Osteocyte (in vitro differentiated cells): ENCODE measurements at regions not wholly inside any gene's neighbourhood (a gene's known extent, or its start where the extent isn't known, plus 50 kb on each side); places are given as distances from the start of the nearest gene placed in this dataset.

Experiments
- DNase-seq: peaks from one replicate; pipeline ENCODE4 v3.0.0; 2021; ENCODE audit warnings: mixed read lengths; ENCODE audit not compliant: unreplicated experiment; ENCODE audit errors: extremely low spot score
- H3K27ac Mint-ChIP-seq: one replicate; pipeline ENCODE4 v1.8.0; 2021; ENCODE audit warnings: mild to moderate bottlenecking, mixed read lengths; ENCODE audit not compliant: unreplicated experiment
- H3K27me3 Mint-ChIP-seq: one replicate; pipeline ENCODE4 v1.8.0; 2021; ENCODE audit warnings: mixed read lengths; ENCODE audit not compliant: unreplicated experiment
- H3K36me3 Mint-ChIP-seq: one replicate; pipeline ENCODE4 v1.8.0; 2021; ENCODE audit warnings: mixed read lengths; ENCODE audit not compliant: unreplicated experiment
- H3K4me1 Mint-ChIP-seq: one replicate; pipeline ENCODE4 v1.8.0; 2021; ENCODE audit warnings: mixed read lengths; ENCODE audit not compliant: unreplicated experiment
- H3K4me3 Mint-ChIP-seq: one replicate; pipeline ENCODE4 v1.8.0; 2021; ENCODE audit warnings: mild to moderate bottlenecking, moderate library complexity, mixed read lengths; ENCODE audit not compliant: unreplicated experiment
- H3K9me3 Mint-ChIP-seq: one replicate; pipeline ENCODE4 v1.8.0; 2021; ENCODE audit warnings: mixed read lengths; ENCODE audit not compliant: unreplicated experiment
- CTCF ChIP-seq: fragments of 200-600 bp; sonication (generic); IDR thresholded peaks from 2 replicates; pipeline ENCODE4 v1.5.0; 2021; ENCODE audit warnings: antibody characterized with exemption, mild to moderate bottlenecking, moderate library complexity

- Mint-ChIP-seq H3K27ac (no peak overlapping the region), H3K4me1 (no peaks in the 10 kb centered on the region), H3K9me3 (peaks cover under 1% of the 10 kb centered on the region), H3K4me3 (no peak overlapping the region), H3K36me3 (no peaks in the 10 kb centered on the region), H3K27me3 (no peaks in the 10 kb centered on the region)
- no peak for TF ChIP-seq CTCF
- DNase-seq = no peak
Observed at GRCh38 chr6:21332077-21332476, 261.5 kb upstream of the SOX4 start.

- no peak overlapping the region for H3K4me3 Mint-ChIP-seq
- no peaks in the 10 kb centered on the region for H3K36me3 Mint-ChIP-seq
- no peaks in the 10 kb centered on the region for H3K4me1 Mint-ChIP-seq
- H3K27me3 Mint-ChIP-seq = no peaks in the 10 kb centered on the region
- TF ChIP-seq CTCF = no peak
- no peak overlapping the region for H3K27ac Mint-ChIP-seq
- no peak for DNase-seq
- H3K9me3 Mint-ChIP-seq = peaks cover 4% of the 10 kb centered on the region
Observed at GRCh38 chr6:21332660-21333059, 260.9 kb upstream of the SOX4 start.

- peaks cover 4% of the 10 kb centered on the region for H3K9me3 Mint-ChIP-seq
- H3K4me1 Mint-ChIP-seq = no peaks in the 10 kb centered on the region
- no peak overlapping the region for H3K27ac Mint-ChIP-seq
- no peaks in the 10 kb centered on the region for H3K27me3 Mint-ChIP-seq
- DNase-seq = no peak
- H3K36me3 Mint-ChIP-seq = no peaks in the 10 kb centered on the region
- no peak for TF ChIP-seq CTCF
- no peak overlapping the region for H3K4me3 Mint-ChIP-seq
Observed at GRCh38 chr6:21333715-21334114, 259.8 kb upstream of the SOX4 start.

DNA sequence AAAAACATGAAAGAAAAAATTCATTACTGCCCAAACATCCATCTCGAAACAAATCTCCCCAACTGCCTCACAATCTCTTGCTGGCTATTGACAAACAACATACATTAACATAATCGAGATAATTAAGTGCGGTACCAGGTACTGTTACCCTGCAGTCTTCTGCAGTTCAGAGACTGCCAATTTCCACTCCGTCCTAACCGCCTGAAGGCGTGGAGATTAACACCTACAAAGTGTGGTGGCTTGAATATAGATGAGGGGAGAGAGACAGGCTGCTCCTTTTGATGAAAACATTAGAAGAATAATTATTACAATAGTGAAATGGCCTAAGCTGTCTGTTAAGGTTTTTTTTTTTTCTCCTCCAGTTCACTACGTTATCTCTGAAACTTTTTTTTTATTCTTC lies 258.9 kb upstream of the SOX4 start:
- DNase-seq = no peak
- no peak overlapping the region for H3K27ac Mint-ChIP-seq
- H3K9me3 Mint-ChIP-seq = peaks cover 4% of the 10 kb centered on the region
- peaks cover 3% of the 10 kb centered on the region for H3K27me3 Mint-ChIP-seq
- no peaks in the 10 kb centered on the region for H3K36me3 Mint-ChIP-seq
- no peaks in the 10 kb centered on the region for H3K4me1 Mint-ChIP-seq
- no peak for TF ChIP-seq CTCF
- no peak overlapping the region for H3K4me3 Mint-ChIP-seq

DNA sequence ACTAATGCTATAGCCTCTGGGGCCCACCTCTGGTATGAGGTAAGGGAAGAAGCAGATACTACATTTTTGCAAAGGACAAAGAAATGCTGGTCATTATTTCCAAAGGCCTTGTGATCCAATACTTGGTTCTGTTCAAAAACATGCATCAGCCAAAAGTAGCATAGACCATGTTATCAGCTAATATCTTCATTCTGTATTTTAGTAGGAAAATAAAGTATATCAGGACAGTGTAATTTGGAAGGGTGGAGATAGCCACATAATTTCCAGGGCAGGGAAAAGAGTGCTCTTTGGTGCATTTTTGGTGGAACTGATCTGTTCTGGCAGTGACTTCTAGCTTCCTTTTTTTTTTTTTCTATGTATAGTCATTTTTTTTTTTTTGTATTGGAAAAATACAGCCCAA lies 258.0 kb upstream of the SOX4 start:
- no peak overlapping the region for H3K27ac Mint-ChIP-seq
- TF ChIP-seq CTCF = no peak

More for the DNA sequence above, 258.0 kb upstream of the SOX4 start:
- no peaks in the 10 kb centered on the region for H3K4me1 Mint-ChIP-seq
- DNase-seq = no peak
- no peak overlapping the region for H3K4me3 Mint-ChIP-seq
- H3K36me3 Mint-ChIP-seq = no peaks in the 10 kb centered on the region
- H3K9me3 Mint-ChIP-seq = peaks cover 4% of the 10 kb centered on the region
- peaks cover 3% of the 10 kb centered on the region for H3K27me3 Mint-ChIP-seq
